IPS-20b (cell line): ENCODE measurements at regions not wholly inside any gene's neighbourhood (a gene's known extent, or its start where the extent isn't known, plus 50 kb on each side); places are given as distances from the start of the nearest gene placed in this dataset.

ENCODE experiments used
- H3K27ac ChIP-seq: one replicate; pipeline ENCODE4 v1.5.1; 2013; ENCODE audit warnings: low read length
- H3K27me3 ChIP-seq: 2 replicates; pipeline ENCODE4 v1.6.1; 2013; ENCODE audit warnings: mild to moderate bottlenecking, low read length, inconsistent platforms; ENCODE audit not compliant: insufficient read depth
- H3K36me3 ChIP-seq: 2 replicates; pipeline ENCODE4 v1.6.1; 2013; ENCODE audit warnings: low read depth, mild to moderate bottlenecking, inconsistent platforms, low read length, moderate library complexity; ENCODE audit not compliant: insufficient read depth
- H3K4me1 ChIP-seq: 2 replicates; pipeline ENCODE4 v1.6.1; 2013; ENCODE audit warnings: mild to moderate bottlenecking, control low read depth, inconsistent platforms, low read length, moderate library complexity; ENCODE audit not compliant: insufficient read depth
- H3K4me3 ChIP-seq: 2 replicates; pipeline ENCODE4 v1.5.1; 2013; ENCODE audit warnings: mild to moderate bottlenecking, low read length, inconsistent platforms
- H3K9ac ChIP-seq: 2 replicates; pipeline ENCODE4 v1.6.1; 2013; ENCODE audit warnings: low read depth, mild to moderate bottlenecking, inconsistent platforms, low read length, moderate library complexity
- H3K9me3 ChIP-seq: 2 replicates; pipeline ENCODE4 v1.6.1; 2013; ENCODE audit warnings: mild to moderate bottlenecking, low read depth, low read length, inconsistent platforms; ENCODE audit not compliant: insufficient read depth

DNA sequence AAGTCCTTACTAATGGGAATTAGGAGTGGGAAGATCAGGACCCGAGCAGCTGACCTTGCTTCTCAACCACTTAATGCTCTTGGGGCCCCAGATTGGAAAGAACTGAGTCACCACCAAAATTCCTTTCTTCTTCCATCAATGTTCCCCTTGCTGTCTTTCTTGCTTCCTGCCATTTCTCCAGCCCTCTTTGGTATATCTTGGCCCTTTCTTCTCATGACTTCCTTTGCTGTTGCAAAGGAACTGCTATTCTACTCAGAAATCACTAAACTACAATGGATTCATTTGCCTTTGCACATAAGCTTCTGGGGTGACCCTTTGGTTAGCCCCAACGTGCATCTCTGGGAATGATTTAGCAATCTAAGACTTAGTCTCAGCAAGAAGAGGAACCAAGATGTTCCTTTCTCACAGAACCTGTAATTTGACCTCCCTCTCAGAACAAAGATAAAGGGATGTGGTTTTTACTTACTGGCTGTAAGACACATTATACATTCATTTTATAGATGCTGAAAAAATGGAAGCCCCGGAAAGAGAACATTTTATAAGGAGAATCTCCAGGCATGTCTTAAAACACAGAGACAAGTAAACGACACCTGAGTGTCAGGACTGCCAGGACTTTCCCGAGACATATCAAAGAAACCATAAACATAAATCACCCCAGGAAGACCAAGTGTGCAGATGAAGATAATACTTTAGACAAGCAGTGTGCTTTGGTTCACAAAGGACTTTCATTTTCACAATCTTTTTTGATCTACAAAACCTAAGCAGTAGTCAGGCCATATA lies 99.0 kb upstream of the TNFAIP3 start:
- Histone ChIP-seq H3K4me1 (no peaks in the 10 kb centered on the region), H3K27me3 (no peaks in the 10 kb centered on the region), H3K9ac (no peak overlapping the region), H3K36me3 (no peaks in the 10 kb centered on the region), H3K9me3 (no peaks in the 10 kb centered on the region; the same call in 1 of the 2 replicates), H3K4me3 (no peak overlapping the region), H3K27ac (no peak overlapping the region)

GRCh38 chr6:137768935-137769334 lies 98.1 kb upstream of the TNFAIP3 start:
- Histone ChIP-seq H3K4me3 (no peak overlapping the region), H3K4me1 (no peaks in the 10 kb centered on the region), H3K9ac (no peak overlapping the region), H3K36me3 (no peaks in the 10 kb centered on the region), H3K9me3 (no peaks in the 10 kb centered on the region; the same call in 1 of the 2 replicates), H3K27ac (no peak overlapping the region), H3K27me3 (no peaks in the 10 kb centered on the region)

DNA sequence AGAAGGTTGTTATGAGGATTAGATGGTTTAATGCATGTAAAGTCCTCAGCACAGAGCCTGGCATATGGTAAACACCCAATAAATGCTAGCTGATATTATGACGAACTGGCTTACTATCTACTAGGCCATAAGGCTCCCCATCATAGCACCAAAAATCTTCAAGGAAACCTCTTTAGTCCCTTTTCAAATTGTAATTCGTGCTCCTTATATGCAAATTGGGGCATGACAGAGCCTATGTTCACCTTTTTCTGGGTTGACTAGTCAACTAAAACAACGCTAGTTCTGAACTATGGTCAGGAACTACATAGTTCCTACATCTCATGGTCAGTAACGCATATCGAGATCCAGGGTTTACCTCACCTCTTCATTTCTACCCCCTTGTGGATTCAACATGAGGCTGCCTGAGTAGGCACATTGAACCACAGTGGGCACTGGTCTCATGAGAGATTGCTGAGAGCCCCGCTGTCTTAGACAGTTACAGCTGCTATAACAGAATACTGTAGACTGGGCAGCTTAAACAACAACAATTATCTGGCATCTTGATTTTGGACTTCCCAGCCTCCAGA lies 97.2 kb upstream of the TNFAIP3 start:
- no peaks in the 10 kb centered on the region for H3K36me3 ChIP-seq
- H3K27me3 ChIP-seq = no peaks in the 10 kb centered on the region
- H3K9me3 ChIP-seq = no peaks in the 10 kb centered on the region; the same call in 1 of the 2 replicates
- H3K27ac ChIP-seq = no peak overlapping the region
- no peak overlapping the region for H3K4me3 ChIP-seq
- H3K4me1 ChIP-seq = no peaks in the 10 kb centered on the region
- no peak overlapping the region for H3K9ac ChIP-seq

GRCh38 chr6:137772541-137773250 lies 94.4 kb upstream of the TNFAIP3 start:
- H3K9ac ChIP-seq = no peak overlapping the region
- H3K9me3 ChIP-seq = no peaks in the 10 kb centered on the region; the same call in 1 of the 2 replicates
- no peak overlapping the region for H3K27ac ChIP-seq
- H3K36me3 ChIP-seq = no peaks in the 10 kb centered on the region
- no peak overlapping the region for H3K4me3 ChIP-seq
- no peaks in the 10 kb centered on the region for H3K4me1 ChIP-seq
- no peaks in the 10 kb centered on the region for H3K27me3 ChIP-seq

DNA sequence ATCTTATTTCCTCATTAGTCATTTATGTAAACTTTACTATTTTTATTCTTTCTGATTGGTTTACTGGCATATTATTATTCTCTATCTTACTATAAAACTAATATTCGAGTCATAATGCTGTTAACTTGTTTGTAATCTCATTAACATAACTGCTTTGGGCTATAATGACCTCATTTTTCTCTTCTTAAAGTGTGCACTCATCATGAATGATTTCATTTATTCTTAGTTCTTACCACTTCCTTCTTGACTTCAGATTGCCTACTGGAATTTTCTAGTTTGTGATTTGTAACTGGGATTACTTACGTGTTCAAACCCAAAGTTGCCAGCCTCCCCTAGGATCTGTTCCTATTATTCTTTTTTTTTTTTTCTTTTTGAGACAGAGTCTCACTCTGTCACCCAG lies 91.8 kb upstream of the TNFAIP3 start:
- H3K9me3 ChIP-seq = no peaks in the 10 kb centered on the region; the same call in 1 of the 2 replicates
- H3K9ac ChIP-seq = no peak overlapping the region
- no peaks in the 10 kb centered on the region for H3K36me3 ChIP-seq
- H3K27me3 ChIP-seq = no peaks in the 10 kb centered on the region
- no peak overlapping the region for H3K27ac ChIP-seq
- no peaks in the 10 kb centered on the region for H3K4me1 ChIP-seq
- H3K4me3 ChIP-seq = no peak overlapping the region

DNA sequence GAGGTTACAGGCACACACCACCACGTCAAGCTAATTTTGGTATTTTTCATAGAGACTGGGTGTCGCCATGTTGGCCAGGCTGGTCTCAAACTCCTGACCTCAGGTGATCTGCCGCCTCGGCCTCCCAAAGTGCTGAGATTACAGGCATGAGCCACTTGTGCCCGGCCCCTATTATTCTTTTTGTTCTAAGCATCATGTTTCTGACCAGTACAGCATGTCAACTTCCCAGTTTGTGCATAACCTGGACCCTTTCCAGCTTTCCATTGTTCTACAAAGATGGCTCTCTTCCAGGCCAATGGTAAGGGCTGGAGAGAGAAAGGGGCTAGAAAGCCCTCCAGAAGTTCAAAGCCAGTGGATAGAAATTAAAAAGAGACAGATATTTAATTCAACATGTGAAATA lies 91.3 kb upstream of the TNFAIP3 start:
- Histone ChIP-seq H3K4me3 (no peak overlapping the region), H3K9me3 (no peaks in the 10 kb centered on the region), H3K9ac (no peak overlapping the region), H3K4me1 (no peaks in the 10 kb centered on the region), H3K27ac (no peak overlapping the region), H3K36me3 (no peaks in the 10 kb centered on the region), H3K27me3 (no peaks in the 10 kb centered on the region)

DNA sequence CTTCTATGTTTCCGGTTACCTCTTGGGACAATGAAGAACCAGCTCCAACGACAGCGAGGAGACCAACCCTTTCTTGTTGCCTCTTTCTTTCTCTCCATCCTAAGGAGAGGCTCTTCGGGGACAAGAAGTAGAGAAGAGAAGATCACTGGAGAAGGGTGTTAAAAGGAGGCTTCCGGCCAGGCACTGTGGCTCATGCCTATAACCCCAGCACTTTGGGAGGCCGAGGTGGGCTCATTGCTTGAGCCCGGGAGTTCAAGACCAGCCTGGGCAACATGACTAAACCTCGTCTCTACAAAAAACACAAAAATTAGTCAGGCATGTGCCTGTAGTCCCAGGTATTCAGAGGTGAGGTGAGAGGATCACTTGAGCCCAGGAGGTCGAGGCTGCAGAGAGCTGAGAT lies 90.8 kb upstream of the TNFAIP3 start:
- H3K27ac ChIP-seq = no peak overlapping the region

GRCh38 chr6:137776786-137777686 lies 90.0 kb upstream of the TNFAIP3 start:
- Histone ChIP-seq H3K36me3 (no peaks in the 10 kb centered on the region), H3K4me1 (no peaks in the 10 kb centered on the region), H3K9me3 (no peaks in the 10 kb centered on the region), H3K4me3 (no peak overlapping the region), H3K27me3 (no peaks in the 10 kb centered on the region), H3K9ac (no peak overlapping the region), H3K27ac (no peak overlapping the region)

More for the DNA sequence above, 90.8 kb upstream of the TNFAIP3 start:
- no peaks in the 10 kb centered on the region for H3K27me3 ChIP-seq
- no peaks in the 10 kb centered on the region for H3K9me3 ChIP-seq
- no peak overlapping the region for H3K9ac ChIP-seq
- H3K4me3 ChIP-seq = no peak overlapping the region
- no peaks in the 10 kb centered on the region for H3K4me1 ChIP-seq
- H3K36me3 ChIP-seq = no peaks in the 10 kb centered on the region

- H3K4me3 ChIP-seq = no peak overlapping the region
- H3K4me1 ChIP-seq = no peaks in the 10 kb centered on the region; the same call in 1 of the 2 replicates
- no peaks in the 10 kb centered on the region for H3K27me3 ChIP-seq
- no peak overlapping the region for H3K27ac ChIP-seq
- no peak overlapping the region for H3K9ac ChIP-seq
- H3K9me3 ChIP-seq = no peaks in the 10 kb centered on the region
- H3K36me3 ChIP-seq = no peaks in the 10 kb centered on the region
These were observed 89.4 kb upstream of the TNFAIP3 start for GRCh38 chr6:137777687-137778075.

DNA sequence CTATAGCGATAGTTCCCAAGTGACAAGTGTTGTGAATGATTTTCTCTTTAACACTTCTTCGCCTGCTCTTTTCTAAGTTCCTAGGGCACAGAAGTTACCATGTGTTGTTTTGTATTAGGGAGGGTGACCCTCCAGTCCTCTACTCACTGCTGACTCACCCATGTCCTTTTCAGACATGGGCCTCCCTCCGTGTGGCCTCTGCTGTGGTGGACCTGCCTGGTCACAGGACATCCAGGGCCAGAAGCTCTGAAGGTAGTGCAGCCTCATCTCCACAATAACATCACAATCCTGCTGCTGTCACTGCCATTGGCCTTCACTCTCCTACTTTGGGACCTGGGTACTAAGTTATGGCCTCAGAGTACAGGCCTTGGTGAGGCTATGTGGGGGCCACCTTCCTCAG lies 87.1 kb upstream of the TNFAIP3 start:
- H3K4me1 ChIP-seq = peaks cover 4% of the 10 kb centered on the region; the same call in 1 of the 2 replicates
- no peaks in the 10 kb centered on the region for H3K36me3 ChIP-seq
- no peak overlapping the region for H3K9ac ChIP-seq
- H3K27ac ChIP-seq = no peak overlapping the region
- no peaks in the 10 kb centered on the region for H3K9me3 ChIP-seq
- no peaks in the 10 kb centered on the region for H3K27me3 ChIP-seq
- H3K4me3 ChIP-seq = no peak overlapping the region

DNA sequence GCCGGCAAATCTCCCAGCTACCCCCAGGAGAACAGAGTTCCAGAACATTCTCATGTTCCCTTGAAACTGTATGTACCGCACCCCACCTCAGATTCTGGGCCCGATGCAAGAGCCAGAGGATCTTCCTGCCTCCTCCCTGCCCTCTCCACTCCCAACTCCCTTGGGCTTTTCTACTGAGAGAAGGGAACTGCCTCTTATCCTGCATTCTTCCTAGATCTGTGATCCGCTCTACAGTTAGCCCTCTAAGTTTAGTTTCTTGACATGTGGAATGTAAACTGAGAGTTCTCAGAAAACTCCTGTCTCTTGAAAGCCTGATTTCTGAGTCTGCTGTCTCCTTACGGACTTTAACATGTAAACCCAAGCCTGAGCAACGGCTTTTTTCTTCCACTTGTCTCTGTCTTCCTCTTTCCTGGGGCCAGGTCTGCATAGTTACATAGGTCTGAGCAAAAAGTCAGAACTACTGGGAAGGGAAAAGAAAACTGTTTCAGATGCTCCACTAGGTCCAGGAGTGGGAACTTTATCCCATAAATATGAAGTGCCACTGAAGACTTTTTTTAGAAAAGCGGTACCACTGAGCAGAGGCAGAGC lies 86.5 kb upstream of the TNFAIP3 start:
- H3K4me1 ChIP-seq = peaks cover 4% of the 10 kb centered on the region; the same call in 1 of the 2 replicates
- H3K4me3 ChIP-seq = no peak overlapping the region
- H3K36me3 ChIP-seq = no peaks in the 10 kb centered on the region
- H3K9me3 ChIP-seq = no peaks in the 10 kb centered on the region
- no peak overlapping the region for H3K9ac ChIP-seq
- no peaks in the 10 kb centered on the region for H3K27me3 ChIP-seq
- no peak overlapping the region for H3K27ac ChIP-seq
